Thyroid gland (tissue), 4 donors: ENCODE measurements at regions not wholly inside any gene's neighbourhood (a gene's known extent, or its start where the extent isn't known, plus 50 kb on each side); places are given as distances from the start of the nearest gene placed in this dataset.
A peak's percentile ranks its signal among the peaks of the same experiment; 100 is the strongest.

Experiments used
- CTCF ChIP-seq, 6 experiments: fragments of 200-600 bp in 3 of 6; fragments of 450-650 bp in 3 of 6; sonication (generic) in 3 of 6; IDR thresholded peaks; one replicate each; pipeline ENCODE4 v1.5.1; 2016 to 2019; ENCODE audit warnings: antibody characterized with exemption in 6 of 6, mild to moderate bottlenecking in 2 of 6, inconsistent platforms in 1 of 6, moderate library complexity in 1 of 6
- POLR2A ChIP-seq, 2 donors: fragments of 450-650 bp; IDR thresholded peaks; one replicate each; pipeline ENCODE4 v1.6.1; 2017; ENCODE audit warnings: antibody characterized with exemption in 2 of 2, mild to moderate bottlenecking in 2 of 2, moderate library complexity in 1 of 2

GRCh38 chr16:5604770-5605169, 507.2 kb upstream of the EEF2KMT start:
- TF ChIP-seq CTCF (IDR thresholded peaks at IDR 0.05) (peak in 4 of 6 experiments; percentile 10 to 60 (median 48)), POLR2A (IDR thresholded peaks at IDR 0.05) (no peak)
